K562 (cell line): ENCODE measurements at regions not wholly inside any gene's neighbourhood (a gene's known extent, or its start where the extent isn't known, plus 50 kb on each side); places are given as distances from the start of the nearest gene placed in this dataset.
A peak's percentile ranks its signal among the peaks of the same experiment; 100 is the strongest.

ENCODE experiments used
- ADNP ChIP-seq: fragments of 200-800 bp; sonication (Bioruptor generic); IDR thresholded peaks from 2 replicates; pipeline ENCODE4 v1.6.1; 2016; ENCODE audit warnings: missing genetic modification characterization, missing compliant biosample characterization
- FOXA1 ChIP-seq: fragments of 450-650 bp; IDR thresholded peaks from 2 replicates; pipeline ENCODE4 v1.6.1; 2016; ENCODE audit warnings: mild to moderate bottlenecking, borderline replicate concordance
- MYC ChIP-seq, 2 experiments: fragments of 250-450 bp in 1 of 2; sonication (Bioruptor Pico) in 1 of 2; IDR thresholded peaks; 2 replicates each; pipeline versions ENCODE4 v1.5.1 to v1.6.1; 2012 to 2021; ENCODE audit warnings: low read depth in 2 of 2, borderline replicate concordance in 1 of 2, improper control_type of control experiment in 1 of 2, low read length in 1 of 2, mild to moderate bottlenecking in 1 of 2, moderate library complexity in 1 of 2
- NFATC3 ChIP-seq: fragments of 450-650 bp; IDR thresholded peaks from 2 replicates; pipeline ENCODE4 v1.6.1; 2017; ENCODE audit warnings: mild to moderate bottlenecking
- SNRNP70 ChIP-seq: fragments of 200-400 bp; formaldehyde crosslinking; optimal IDR thresholded peaks from 2 replicates; pipeline ENCODE3; 2017; ENCODE audit warnings: low read depth, low read length
- SRSF7 ChIP-seq: fragments of 200-400 bp; formaldehyde crosslinking; optimal IDR thresholded peaks from 2 replicates; pipeline ENCODE3; 2017; ENCODE audit warnings: mild to moderate bottlenecking, low read depth, low read length
- ZNF699 ChIP-seq: fragments of 250-450 bp; sonication (Bioruptor Pico); IDR thresholded peaks from 2 replicates; pipeline ENCODE4 v1.8.0; 2021; ENCODE audit warnings: mild to moderate bottlenecking, moderate library complexity; ENCODE audit not compliant: insufficient replicate concordance
- TF ChIP-seq, protein P1 (sequence below): fragments of 250-450 bp; sonication (Bioruptor Pico); IDR thresholded peaks from 2 replicates; pipeline ENCODE4 v1.4.0; 2020; ENCODE audit warnings: mild to moderate bottlenecking, moderate library complexity, borderline replicate concordance
- TF ChIP-seq, protein P2 (sequence below): fragments of 450-650 bp; IDR thresholded peaks from 2 replicates; pipeline ENCODE4 v1.6.1; 2016; ENCODE audit warnings: borderline replicate concordance
- TF ChIP-seq, protein P3 (sequence below): IDR thresholded peaks from 2 replicates; pipeline ENCODE4 v1.6.1; 2016; ENCODE audit warnings: missing genetic modification characterization, missing compliant biosample characterization
- TF ChIP-seq, protein P4 (sequence below): fragments of 450-650 bp; IDR thresholded peaks from 2 replicates; pipeline ENCODE4 v1.6.1; 2017; ENCODE audit warnings: antibody characterized with exemption, mild to moderate bottlenecking
- TF ChIP-seq, protein P5 (sequence below), 2 experiments: fragments of 450-650 bp; IDR thresholded peaks; 2 replicates each; pipeline ENCODE4 v1.6.1; 2018; ENCODE audit warnings: mild to moderate bottlenecking in 2 of 2, low read depth in 1 of 2; ENCODE audit not compliant: partially characterized antibody in 2 of 2

DNA sequence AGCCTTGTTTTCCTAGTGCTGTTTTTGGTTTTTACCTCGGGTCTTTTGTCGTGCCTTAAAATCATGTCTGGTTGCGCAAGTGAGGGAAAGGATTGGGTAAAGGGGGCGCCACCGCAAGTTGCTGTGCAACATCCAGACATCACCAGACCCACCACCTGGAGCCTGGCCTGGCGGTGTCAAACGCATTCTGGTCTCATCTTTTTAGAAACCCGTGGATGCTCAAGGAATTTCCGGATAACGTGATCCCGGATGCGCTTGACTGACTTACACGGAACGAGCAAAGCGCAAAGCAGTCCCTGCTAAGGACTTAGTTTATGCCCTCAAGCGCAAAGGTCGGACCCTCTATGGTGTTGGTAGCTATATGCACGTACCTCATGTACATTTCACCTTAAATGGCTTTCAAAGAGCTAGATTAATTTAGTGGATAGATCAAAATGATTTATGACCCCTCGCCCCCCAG, 105.2 kb downstream of the OR2B2 start (continued):
- TF ChIP-seq, protein P1, sequence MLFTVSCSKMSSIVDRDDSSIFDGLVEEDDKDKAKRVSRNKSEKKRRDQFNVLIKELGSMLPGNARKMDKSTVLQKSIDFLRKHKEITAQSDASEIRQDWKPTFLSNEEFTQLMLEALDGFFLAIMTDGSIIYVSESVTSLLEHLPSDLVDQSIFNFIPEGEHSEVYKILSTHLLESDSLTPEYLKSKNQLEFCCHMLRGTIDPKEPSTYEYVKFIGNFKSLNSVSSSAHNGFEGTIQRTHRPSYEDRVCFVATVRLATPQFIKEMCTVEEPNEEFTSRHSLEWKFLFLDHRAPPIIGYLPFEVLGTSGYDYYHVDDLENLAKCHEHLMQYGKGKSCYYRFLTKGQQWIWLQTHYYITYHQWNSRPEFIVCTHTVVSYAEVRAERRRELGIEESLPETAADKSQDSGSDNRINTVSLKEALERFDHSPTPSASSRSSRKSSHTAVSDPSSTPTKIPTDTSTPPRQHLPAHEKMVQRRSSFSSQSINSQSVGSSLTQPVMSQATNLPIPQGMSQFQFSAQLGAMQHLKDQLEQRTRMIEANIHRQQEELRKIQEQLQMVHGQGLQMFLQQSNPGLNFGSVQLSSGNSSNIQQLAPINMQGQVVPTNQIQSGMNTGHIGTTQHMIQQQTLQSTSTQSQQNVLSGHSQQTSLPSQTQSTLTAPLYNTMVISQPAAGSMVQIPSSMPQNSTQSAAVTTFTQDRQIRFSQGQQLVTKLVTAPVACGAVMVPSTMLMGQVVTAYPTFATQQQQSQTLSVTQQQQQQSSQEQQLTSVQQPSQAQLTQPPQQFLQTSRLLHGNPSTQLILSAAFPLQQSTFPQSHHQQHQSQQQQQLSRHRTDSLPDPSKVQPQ (CRISPR knock-in tag) = no peak
- TF ChIP-seq ADNP (tag) (no peak), SRSF7 (no peak), SNRNP70 (peak; percentile 74), FOXA1 (no peak), ZNF699 (CRISPR knock-in tag) (no peak), NFATC3 (no peak), MYC (IDR thresholded peaks at IDR 0.05; ENCODE audit: low read depth, low read length) (no peak; the same call in 1 of the 2 replicates), MYC (CRISPR knock-in tag; IDR thresholded peaks at IDR 0.05; ENCODE audit: borderline replicate concordance, low read depth) (no peak)
- TF ChIP-seq, protein P2, sequence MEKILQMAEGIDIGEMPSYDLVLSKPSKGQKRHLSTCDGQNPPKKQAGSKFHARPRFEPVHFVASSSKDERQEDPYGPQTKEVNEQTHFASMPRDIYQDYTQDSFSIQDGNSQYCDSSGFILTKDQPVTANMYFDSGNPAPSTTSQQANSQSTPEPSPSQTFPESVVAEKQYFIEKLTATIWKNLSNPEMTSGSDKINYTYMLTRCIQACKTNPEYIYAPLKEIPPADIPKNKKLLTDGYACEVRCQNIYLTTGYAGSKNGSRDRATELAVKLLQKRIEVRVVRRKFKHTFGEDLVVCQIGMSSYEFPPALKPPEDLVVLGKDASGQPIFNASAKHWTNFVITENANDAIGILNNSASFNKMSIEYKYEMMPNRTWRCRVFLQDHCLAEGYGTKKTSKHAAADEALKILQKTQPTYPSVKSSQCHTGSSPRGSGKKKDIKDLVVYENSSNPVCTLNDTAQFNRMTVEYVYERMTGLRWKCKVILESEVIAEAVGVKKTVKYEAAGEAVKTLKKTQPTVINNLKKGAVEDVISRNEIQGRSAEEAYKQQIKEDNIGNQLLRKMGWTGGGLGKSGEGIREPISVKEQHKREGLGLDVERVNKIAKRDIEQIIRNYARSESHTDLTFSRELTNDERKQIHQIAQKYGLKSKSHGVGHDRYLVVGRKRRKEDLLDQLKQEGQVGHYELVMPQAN = no peak
- TF ChIP-seq, protein P3, sequence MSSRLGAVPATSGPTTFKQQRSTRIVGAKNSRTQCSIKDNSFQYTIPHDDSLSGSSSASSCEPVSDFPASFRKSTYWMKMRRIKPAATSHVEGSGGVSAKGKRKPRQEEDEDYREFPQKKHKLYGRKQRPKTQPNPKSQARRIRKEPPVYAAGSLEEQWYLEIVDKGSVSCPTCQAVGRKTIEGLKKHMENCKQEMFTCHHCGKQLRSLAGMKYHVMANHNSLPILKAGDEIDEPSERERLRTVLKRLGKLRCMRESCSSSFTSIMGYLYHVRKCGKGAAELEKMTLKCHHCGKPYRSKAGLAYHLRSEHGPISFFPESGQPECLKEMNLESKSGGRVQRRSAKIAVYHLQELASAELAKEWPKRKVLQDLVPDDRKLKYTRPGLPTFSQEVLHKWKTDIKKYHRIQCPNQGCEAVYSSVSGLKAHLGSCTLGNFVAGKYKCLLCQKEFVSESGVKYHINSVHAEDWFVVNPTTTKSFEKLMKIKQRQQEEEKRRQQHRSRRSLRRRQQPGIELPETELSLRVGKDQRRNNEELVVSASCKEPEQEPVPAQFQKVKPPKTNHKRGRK = no peak
- TF ChIP-seq, protein P4, sequence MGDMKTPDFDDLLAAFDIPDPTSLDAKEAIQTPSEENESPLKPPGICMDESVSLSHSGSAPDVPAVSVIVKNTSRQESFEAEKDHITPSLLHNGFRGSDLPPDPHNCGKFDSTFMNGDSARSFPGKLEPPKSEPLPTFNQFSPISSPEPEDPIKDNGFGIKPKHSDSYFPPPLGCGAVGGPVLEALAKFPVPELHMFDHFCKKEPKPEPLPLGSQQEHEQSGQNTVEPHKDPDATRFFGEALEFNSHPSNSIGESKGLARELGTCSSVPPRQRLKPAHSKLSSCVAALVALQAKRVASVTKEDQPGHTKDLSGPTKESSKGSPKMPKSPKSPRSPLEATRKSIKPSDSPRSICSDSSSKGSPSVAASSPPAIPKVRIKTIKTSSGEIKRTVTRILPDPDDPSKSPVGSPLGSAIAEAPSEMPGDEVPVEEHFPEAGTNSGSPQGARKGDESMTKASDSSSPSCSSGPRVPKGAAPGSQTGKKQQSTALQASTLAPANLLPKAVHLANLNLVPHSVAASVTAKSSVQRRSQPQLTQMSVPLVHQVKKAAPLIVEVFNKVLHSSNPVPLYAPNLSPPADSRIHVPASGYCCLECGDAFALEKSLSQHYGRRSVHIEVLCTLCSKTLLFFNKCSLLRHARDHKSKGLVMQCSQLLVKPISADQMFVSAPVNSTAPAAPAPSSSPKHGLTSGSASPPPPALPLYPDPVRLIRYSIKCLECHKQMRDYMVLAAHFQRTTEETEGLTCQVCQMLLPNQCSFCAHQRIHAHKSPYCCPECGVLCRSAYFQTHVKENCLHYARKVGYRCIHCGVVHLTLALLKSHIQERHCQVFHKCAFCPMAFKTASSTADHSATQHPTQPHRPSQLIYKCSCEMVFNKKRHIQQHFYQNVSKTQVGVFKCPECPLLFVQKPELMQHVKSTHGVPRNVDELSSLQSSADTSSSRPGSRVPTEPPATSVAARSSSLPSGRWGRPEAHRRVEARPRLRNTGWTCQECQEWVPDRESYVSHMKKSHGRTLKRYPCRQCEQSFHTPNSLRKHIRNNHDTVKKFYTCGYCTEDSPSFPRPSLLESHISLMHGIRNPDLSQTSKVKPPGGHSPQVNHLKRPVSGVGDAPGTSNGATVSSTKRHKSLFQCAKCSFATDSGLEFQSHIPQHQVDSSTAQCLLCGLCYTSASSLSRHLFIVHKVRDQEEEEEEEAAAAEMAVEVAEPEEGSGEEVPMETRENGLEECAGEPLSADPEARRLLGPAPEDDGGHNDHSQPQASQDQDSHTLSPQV = no peak; the same call in 1 of the 2 replicates
- TF ChIP-seq, protein P5, sequence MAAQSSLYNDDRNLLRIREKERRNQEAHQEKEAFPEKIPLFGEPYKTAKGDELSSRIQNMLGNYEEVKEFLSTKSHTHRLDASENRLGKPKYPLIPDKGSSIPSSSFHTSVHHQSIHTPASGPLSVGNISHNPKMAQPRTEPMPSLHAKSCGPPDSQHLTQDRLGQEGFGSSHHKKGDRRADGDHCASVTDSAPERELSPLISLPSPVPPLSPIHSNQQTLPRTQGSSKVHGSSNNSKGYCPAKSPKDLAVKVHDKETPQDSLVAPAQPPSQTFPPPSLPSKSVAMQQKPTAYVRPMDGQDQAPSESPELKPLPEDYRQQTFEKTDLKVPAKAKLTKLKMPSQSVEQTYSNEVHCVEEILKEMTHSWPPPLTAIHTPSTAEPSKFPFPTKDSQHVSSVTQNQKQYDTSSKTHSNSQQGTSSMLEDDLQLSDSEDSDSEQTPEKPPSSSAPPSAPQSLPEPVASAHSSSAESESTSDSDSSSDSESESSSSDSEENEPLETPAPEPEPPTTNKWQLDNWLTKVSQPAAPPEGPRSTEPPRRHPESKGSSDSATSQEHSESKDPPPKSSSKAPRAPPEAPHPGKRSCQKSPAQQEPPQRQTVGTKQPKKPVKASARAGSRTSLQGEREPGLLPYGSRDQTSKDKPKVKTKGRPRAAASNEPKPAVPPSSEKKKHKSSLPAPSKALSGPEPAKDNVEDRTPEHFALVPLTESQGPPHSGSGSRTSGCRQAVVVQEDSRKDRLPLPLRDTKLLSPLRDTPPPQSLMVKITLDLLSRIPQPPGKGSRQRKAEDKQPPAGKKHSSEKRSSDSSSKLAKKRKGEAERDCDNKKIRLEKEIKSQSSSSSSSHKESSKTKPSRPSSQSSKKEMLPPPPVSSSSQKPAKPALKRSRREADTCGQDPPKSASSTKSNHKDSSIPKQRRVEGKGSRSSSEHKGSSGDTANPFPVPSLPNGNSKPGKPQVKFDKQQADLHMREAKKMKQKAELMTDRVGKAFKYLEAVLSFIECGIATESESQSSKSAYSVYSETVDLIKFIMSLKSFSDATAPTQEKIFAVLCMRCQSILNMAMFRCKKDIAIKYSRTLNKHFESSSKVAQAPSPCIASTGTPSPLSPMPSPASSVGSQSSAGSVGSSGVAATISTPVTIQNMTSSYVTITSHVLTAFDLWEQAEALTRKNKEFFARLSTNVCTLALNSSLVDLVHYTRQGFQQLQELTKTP (IDR thresholded peaks at IDR 0.05; ENCODE audit: low read depth in 1 of 2, partially characterized antibody in 2 of 2) = no peak
